SK-N-SH treated with all-trans-retinoic acid at 6 μM for 48 hours (cell line): ENCODE measurements at regions not wholly inside any gene's neighbourhood (a gene's known extent, or its start where the extent isn't known, plus 50 kb on each side); places are given as distances from the start of the nearest gene placed in this dataset.

Source experiments
- ATAC-seq: fragments of 200-7000 bp; cut with Tn5 transposase; 3 replicates; pipeline ENCODE4 v1.9.1; 2020; ENCODE audit warnings: mild to moderate bottlenecking, moderate library complexity
- ARNTL ChIP-seq: fragments of 450-650 bp; formaldehyde crosslinking; IDR thresholded peaks from 2 replicates; pipeline ENCODE4 v1.5.0; 2020; ENCODE audit warnings: low read depth, mild to moderate bottlenecking, moderate library complexity, borderline replicate concordance
- BACH2 ChIP-seq: fragments of 250-450 bp; sonication (Bioruptor Pico); IDR thresholded peaks from 2 replicates; pipeline ENCODE4 v1.9.0; 2021; ENCODE audit warnings: mild to moderate bottlenecking, borderline replicate concordance
- CREB5 ChIP-seq: fragments of 250-450 bp; sonication (Bioruptor Pico); IDR thresholded peaks from 2 replicates; pipeline ENCODE4 v1.5.1; 2020; ENCODE audit warnings: low read depth, mild to moderate bottlenecking, moderate library complexity
- CSDC2 ChIP-seq: fragments of 250-450 bp; sonication (Bioruptor Pico); IDR thresholded peaks from 2 replicates; pipeline ENCODE4 v1.5.0; 2020; ENCODE audit warnings: mild to moderate bottlenecking, moderate library complexity
- CSRNP3 ChIP-seq: fragments of 250-450 bp; sonication (Bioruptor Pico); IDR thresholded peaks from 2 replicates; pipeline ENCODE4 v1.5.1; 2021; ENCODE audit warnings: mild to moderate bottlenecking, moderate library complexity
- ESRRG ChIP-seq: fragments of 250-450 bp; sonication (Bioruptor Pico); IDR thresholded peaks from 2 replicates; pipeline ENCODE4 v1.6.1; 2021; ENCODE audit warnings: mild to moderate bottlenecking
- GLIS3 ChIP-seq: fragments of 250-450 bp; sonication (Bioruptor Pico); IDR thresholded peaks from 2 replicates; pipeline ENCODE4 v1.5.0; 2020; ENCODE audit warnings: mild to moderate bottlenecking, moderate library complexity
- ISL1 ChIP-seq: fragments of 250-450 bp; sonication (Bioruptor Pico); IDR thresholded peaks from 2 replicates; pipeline ENCODE4 v2.1.2; 2022; ENCODE audit warnings: mild to moderate bottlenecking, moderate library complexity
- PATZ1 ChIP-seq: fragments of 250-450 bp; sonication (Bioruptor Pico); IDR thresholded peaks from 2 replicates; pipeline ENCODE4 v1.8.0; 2020; ENCODE audit warnings: mild to moderate bottlenecking, moderate library complexity, borderline replicate concordance
- POU6F1 ChIP-seq: fragments of 250-450 bp; sonication (Bioruptor Pico); IDR thresholded peaks from 2 replicates; pipeline ENCODE4 v1.8.0; 2021; ENCODE audit warnings: low read depth, mild to moderate bottlenecking, moderate library complexity, borderline replicate concordance
- PPARA ChIP-seq: fragments of 250-450 bp; sonication (Bioruptor Pico); IDR thresholded peaks from 2 replicates; pipeline ENCODE4 v1.5.0; 2020; ENCODE audit warnings: mild to moderate bottlenecking, borderline replicate concordance
- RARB ChIP-seq: fragments of 250-450 bp; sonication (Bioruptor Pico); IDR thresholded peaks from 2 replicates; pipeline ENCODE4 v1.8.0; 2021; ENCODE audit warnings: mild to moderate bottlenecking, moderate library complexity
- SNAI2 ChIP-seq: fragments of 250-450 bp; sonication (Bioruptor Pico); IDR thresholded peaks from 2 replicates; pipeline ENCODE4 v1.5.0; 2020; ENCODE audit warnings: mild to moderate bottlenecking, moderate library complexity
- TCF4 ChIP-seq: fragments of 250-450 bp; sonication (Bioruptor Pico); IDR thresholded peaks from 2 replicates; pipeline ENCODE4 v1.8.0; 2021; ENCODE audit warnings: mild to moderate bottlenecking, moderate library complexity, borderline replicate concordance
- TSHZ2 ChIP-seq: fragments of 250-450 bp; sonication (Bioruptor Pico); IDR thresholded peaks from 2 replicates; pipeline ENCODE4 v1.5.0; 2020; ENCODE audit warnings: mild to moderate bottlenecking, moderate library complexity
- ZC3H10 ChIP-seq: fragments of 250-450 bp; sonication (Bioruptor Pico); IDR thresholded peaks from 2 replicates; pipeline ENCODE4 v1.5.1; 2021; ENCODE audit warnings: mild to moderate bottlenecking, moderate library complexity
- ZFP3 ChIP-seq: fragments of 250-450 bp; sonication (Bioruptor Pico); IDR thresholded peaks from 2 replicates; pipeline ENCODE4 v1.5.0; 2020; ENCODE audit warnings: mild to moderate bottlenecking, moderate library complexity
- ZFP30 ChIP-seq: fragments of 450-650 bp; formaldehyde crosslinking; IDR thresholded peaks from 2 replicates; pipeline ENCODE4 v1.5.0; 2022; ENCODE audit warnings: mild to moderate bottlenecking, moderate library complexity
- ZNF565 ChIP-seq: fragments of 450-650 bp; formaldehyde crosslinking; conservative IDR thresholded peaks from 2 replicates; pipeline ENCODE4 v1.5.0; 2020; ENCODE audit warnings: low read depth, mild to moderate bottlenecking, moderate library complexity
- ZNF70 ChIP-seq: fragments of 450-650 bp; formaldehyde crosslinking; IDR thresholded peaks from 2 replicates; pipeline ENCODE4 v1.5.0; 2020; ENCODE audit warnings: mild to moderate bottlenecking, moderate library complexity
- ZNF8 ChIP-seq: fragments of 450-650 bp; formaldehyde crosslinking; IDR thresholded peaks from 2 replicates; pipeline ENCODE4 v1.5.0; 2020; ENCODE audit warnings: mild to moderate bottlenecking, moderate library complexity

- ATAC-seq: no peak
- TF ChIP-seq ZFP3 (CRISPR knock-in tag) (no peak), ZC3H10 (CRISPR knock-in tag) (no peak), ARNTL (CRISPR knock-in tag) (no peak), ISL1 (CRISPR knock-in tag) (no peak), PATZ1 (no peak), TCF4 (CRISPR knock-in tag) (no peak), RARB (no peak)
These were observed 625.6 kb downstream of the TMEM114 start for GRCh38 chr16:7964744-7965143.

GRCh38 chr16:7964167-7964566 lies 626.1 kb downstream of the TMEM114 start:
- ATAC-seq: no peak
- TF ChIP-seq SNAI2 (CRISPR knock-in tag): no peak
- no peak for TF ChIP-seq ZNF70 (CRISPR knock-in tag)
- no peak for TF ChIP-seq POU6F1 (CRISPR knock-in tag)
- no peak for TF ChIP-seq ISL1 (CRISPR knock-in tag)
- no peak for TF ChIP-seq CSDC2 (CRISPR knock-in tag)
- TF ChIP-seq ZNF8 (CRISPR knock-in tag): no peak
- no peak for TF ChIP-seq ESRRG (CRISPR knock-in tag)
- TF ChIP-seq ZFP30 (CRISPR knock-in tag): no peak
- no peak for TF ChIP-seq CSRNP3 (CRISPR knock-in tag)
- no peak for TF ChIP-seq PPARA (CRISPR knock-in tag)
- no peak for TF ChIP-seq CREB5 (CRISPR knock-in tag)
- no peak for TF ChIP-seq PATZ1
- no peak for TF ChIP-seq ZC3H10 (CRISPR knock-in tag)
- TF ChIP-seq ARNTL (CRISPR knock-in tag): no peak
- no peak for TF ChIP-seq ZNF565
- no peak for TF ChIP-seq GLIS3 (CRISPR knock-in tag)
- no peak for TF ChIP-seq RARB
- no peak for TF ChIP-seq TSHZ2 (CRISPR knock-in tag)
- no peak for TF ChIP-seq BACH2 (CRISPR knock-in tag)
